Endothelial cell (in vitro differentiated cells): ENCODE measurements at regions not wholly inside any gene's neighbourhood (a gene's known extent, or its start where the extent isn't known, plus 50 kb on each side); places are given as distances from the start of the nearest gene placed in this dataset.

ENCODE experiments used
- DNase-seq: peaks from one replicate; pipeline ENCODE4 v3.0.0; 2021; ENCODE audit warnings: low spot score
- H3K27ac Mint-ChIP-seq: one replicate; pipeline ENCODE4 v1.8.0; 2021; ENCODE audit warnings: mixed read lengths, inconsistent platforms; ENCODE audit not compliant: unreplicated experiment
- H3K27me3 Mint-ChIP-seq: one replicate; pipeline ENCODE4 v1.8.0; 2021; ENCODE audit warnings: mild to moderate bottlenecking, moderate library complexity, mixed read lengths, inconsistent platforms; ENCODE audit not compliant: unreplicated experiment
- H3K36me3 Mint-ChIP-seq: one replicate; pipeline ENCODE4 v1.8.0; 2021; ENCODE audit warnings: mild to moderate bottlenecking, low read depth, mixed read lengths, inconsistent platforms; ENCODE audit not compliant: unreplicated experiment
- H3K4me1 Mint-ChIP-seq: one replicate; pipeline ENCODE4 v1.8.0; 2021; ENCODE audit warnings: mild to moderate bottlenecking, mixed read lengths, inconsistent platforms; ENCODE audit not compliant: unreplicated experiment
- H3K4me3 Mint-ChIP-seq: one replicate; pipeline ENCODE4 v1.8.0; 2021; ENCODE audit warnings: mild to moderate bottlenecking, mixed read lengths, inconsistent platforms; ENCODE audit not compliant: unreplicated experiment
- H3K9me3 Mint-ChIP-seq: one replicate; pipeline ENCODE4 v1.8.0; 2021; ENCODE audit warnings: mixed read lengths, inconsistent platforms; ENCODE audit not compliant: unreplicated experiment
- CTCF ChIP-seq: fragments of 200-600 bp; sonication (generic); IDR thresholded peaks from one replicate; pipeline ENCODE4 v1.5.0; 2021; ENCODE audit warnings: antibody characterized with exemption; ENCODE audit not compliant: unreplicated experiment

GRCh38 chr2:221350616-221351015, 221.5 kb downstream of the EPHA4 start:
- TF ChIP-seq CTCF = no peak
- H3K36me3 Mint-ChIP-seq = no peaks in the 10 kb centered on the region
- no peak overlapping the region for H3K27ac Mint-ChIP-seq
- H3K4me3 Mint-ChIP-seq = no peak overlapping the region
- H3K4me1 Mint-ChIP-seq = peaks cover 3% of the 10 kb centered on the region
- H3K27me3 Mint-ChIP-seq = no peaks in the 10 kb centered on the region
- H3K9me3 Mint-ChIP-seq = no peaks in the 10 kb centered on the region
- DNase-seq = no peak

- DNase-seq = no peak
- Mint-ChIP-seq H3K27me3 (no peaks in the 10 kb centered on the region), H3K4me1 (peaks cover 12% of the 10 kb centered on the region), H3K36me3 (no peaks in the 10 kb centered on the region), H3K4me3 (no peak overlapping the region), H3K9me3 (no peaks in the 10 kb centered on the region), H3K27ac (no peak overlapping the region)
- TF ChIP-seq CTCF = no peak
Measured at GRCh38 chr2:221353201-221353600, 218.9 kb downstream of the EPHA4 start.

GRCh38 chr2:221360312-221360711, 211.8 kb downstream of the EPHA4 start:
- H3K4me3 Mint-ChIP-seq = no peak overlapping the region
- H3K9me3 Mint-ChIP-seq = no peaks in the 10 kb centered on the region
- no peak for DNase-seq
- no peak overlapping the region for H3K27ac Mint-ChIP-seq
- no peak for TF ChIP-seq CTCF
- no peaks in the 10 kb centered on the region for H3K27me3 Mint-ChIP-seq
- H3K36me3 Mint-ChIP-seq = no peaks in the 10 kb centered on the region
- H3K4me1 Mint-ChIP-seq = peaks cover 12% of the 10 kb centered on the region

- Mint-ChIP-seq H3K9me3 (no peaks in the 10 kb centered on the region), H3K27me3 (no peaks in the 10 kb centered on the region), H3K27ac (no peak overlapping the region), H3K36me3 (no peaks in the 10 kb centered on the region), H3K4me1 (peaks cover 8% of the 10 kb centered on the region), H3K4me3 (no peak overlapping the region)
- no peak for TF ChIP-seq CTCF
- no peak for DNase-seq
Measured at GRCh38 chr2:221360742-221361141, 211.4 kb downstream of the EPHA4 start.

- no peak overlapping the region for H3K4me3 Mint-ChIP-seq
- H3K4me1 Mint-ChIP-seq = no peaks in the 10 kb centered on the region
- H3K27ac Mint-ChIP-seq = no peak overlapping the region
- no peaks in the 10 kb centered on the region for H3K27me3 Mint-ChIP-seq
- H3K36me3 Mint-ChIP-seq = no peaks in the 10 kb centered on the region
- H3K9me3 Mint-ChIP-seq = no peaks in the 10 kb centered on the region
- no peak for DNase-seq
- TF ChIP-seq CTCF = no peak
Measured at GRCh38 chr2:221361633-221362032, 210.5 kb downstream of the EPHA4 start.
